Effector CD4-positive, alpha-beta T cell (primary cell): ENCODE measurements at regions not wholly inside any gene's neighbourhood (a gene's known extent, or its start where the extent isn't known, plus 50 kb on each side); places are given as distances from the start of the nearest gene placed in this dataset.

Experiments
- DNase-seq: peaks from one replicate; pipeline ENCODE4 v3.0.0-alpha.2; 2020

- DNase-seq = no peak
These were observed 1477.9 kb downstream of the TBC1D22A start for GRCh38 chr22:48240148-48240934.

DNA sequence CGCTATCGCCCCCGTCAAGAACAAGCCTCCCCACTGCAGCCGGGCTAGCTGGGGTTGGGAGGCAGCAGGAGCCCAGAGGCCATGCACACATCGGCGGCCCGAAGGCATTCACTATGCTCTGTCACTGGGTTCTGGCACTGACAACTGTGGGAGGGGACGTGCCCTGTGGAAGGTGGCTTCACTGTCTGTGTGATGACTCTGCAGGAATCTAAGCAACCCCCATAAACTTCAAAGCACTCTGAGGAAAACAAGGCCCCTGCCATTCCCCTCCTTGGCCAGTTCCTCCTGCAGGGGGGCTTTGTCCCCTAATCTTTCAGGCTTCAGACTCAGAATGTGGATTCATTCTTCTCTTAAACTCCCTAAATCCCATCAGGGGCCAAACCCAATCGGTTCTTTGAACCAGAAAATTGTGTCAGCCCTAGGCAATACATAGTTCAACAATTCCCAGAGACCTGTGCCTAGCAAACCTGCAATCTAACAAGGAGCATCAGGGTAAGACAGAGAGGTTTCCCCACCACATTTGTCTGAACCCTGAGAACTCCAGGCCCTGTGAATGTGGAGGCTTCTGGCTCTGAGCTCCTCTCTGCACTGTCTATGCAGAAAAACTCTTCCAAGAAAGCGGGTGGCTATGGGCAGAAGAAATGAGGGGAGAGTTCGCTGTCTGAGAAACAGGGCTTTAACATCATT is 1477.2 kb downstream of the TBC1D22A start:
- DNase-seq = no peak

- no peak for DNase-seq
These were observed 1476.5 kb downstream of the TBC1D22A start for GRCh38 chr22:48238966-48239365.

GRCh38 chr22:48238284-48238915 is 1476.0 kb downstream of the TBC1D22A start:
- DNase-seq = no peak

- no peak for DNase-seq
These were observed 1475.2 kb downstream of the TBC1D22A start for GRCh38 chr22:48237466-48238283.

DNA sequence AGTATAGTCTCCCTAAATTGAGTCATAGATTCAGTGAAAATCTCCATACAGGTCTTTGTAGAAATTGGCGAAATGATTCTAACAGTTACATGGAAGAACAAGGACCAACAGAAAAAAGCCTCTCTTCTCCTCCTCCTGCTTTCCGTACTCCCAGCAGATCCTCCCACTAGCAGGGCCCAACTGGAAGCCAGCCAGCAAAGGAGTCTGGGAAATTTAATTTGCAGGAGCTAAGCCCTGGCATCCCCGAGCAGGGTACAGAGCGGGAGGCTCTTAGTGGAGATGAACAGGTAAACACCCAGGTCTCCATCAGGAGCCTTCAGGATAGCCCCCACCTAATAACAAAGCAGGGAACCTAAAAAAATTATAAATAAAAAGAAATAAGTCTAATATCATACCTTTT is 1473.8 kb downstream of the TBC1D22A start:
- DNase-seq = no peak

DNA sequence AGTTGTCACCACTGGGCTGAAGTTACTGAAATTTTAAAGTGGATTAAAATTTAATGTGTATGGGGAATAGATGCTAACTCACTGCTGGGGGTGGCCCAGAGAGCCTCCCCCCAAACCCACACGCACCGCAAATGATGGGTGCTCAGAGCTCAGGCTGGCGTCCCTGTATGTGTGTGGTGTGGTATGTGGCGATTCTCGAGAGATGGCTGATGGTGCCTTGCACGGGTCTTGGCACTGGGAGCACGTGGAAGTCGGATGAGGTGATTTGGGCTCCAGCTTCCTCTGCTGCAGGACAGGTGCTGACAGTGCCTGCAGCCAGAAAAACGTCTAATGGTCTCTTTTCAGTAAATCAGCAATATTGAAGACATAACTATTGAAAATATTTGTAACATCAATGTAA is 1473.3 kb downstream of the TBC1D22A start:
- DNase-seq = no peak

DNA sequence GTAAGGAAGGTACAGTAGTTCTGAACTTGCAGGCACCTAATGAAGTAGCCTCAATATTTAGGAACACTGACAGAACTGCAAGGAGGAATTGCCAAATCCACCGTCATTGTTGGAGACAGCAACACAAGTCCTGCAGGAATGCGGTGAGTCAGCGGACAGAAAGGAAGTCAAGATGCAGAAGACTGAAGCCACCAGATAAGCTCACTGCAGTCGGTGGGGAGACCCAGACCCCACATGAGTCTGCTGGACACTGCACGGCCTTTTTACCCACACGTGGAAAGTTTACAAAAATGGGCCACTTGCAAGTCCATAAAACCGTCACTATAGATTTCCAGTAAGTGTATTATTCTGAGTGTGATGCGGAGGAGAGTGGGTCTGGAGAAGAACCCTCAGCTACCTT is 1471.6 kb downstream of the TBC1D22A start:
- no peak for DNase-seq

DNA sequence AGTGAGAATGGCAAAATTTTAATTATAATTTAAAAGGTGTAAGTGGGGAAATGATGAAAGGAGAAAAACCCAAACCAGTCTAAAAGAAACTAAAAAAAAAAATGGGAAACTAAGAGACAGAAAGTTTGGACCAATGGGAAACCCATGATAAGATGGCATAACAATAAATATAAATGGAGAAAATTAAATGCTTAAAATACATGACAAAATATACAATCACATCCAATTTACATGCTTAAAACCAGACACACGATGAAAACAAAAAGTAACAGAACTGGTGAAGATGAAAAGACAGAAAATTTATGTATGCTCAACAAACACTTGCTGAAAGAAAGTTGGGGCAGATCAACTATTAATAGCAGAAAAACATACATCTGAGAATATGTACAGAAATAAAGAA is 1471.1 kb downstream of the TBC1D22A start:
- no peak for DNase-seq

- no peak for DNase-seq
These were observed 1466.0 kb downstream of the TBC1D22A start for GRCh38 chr22:48228468-48228867.

DNA sequence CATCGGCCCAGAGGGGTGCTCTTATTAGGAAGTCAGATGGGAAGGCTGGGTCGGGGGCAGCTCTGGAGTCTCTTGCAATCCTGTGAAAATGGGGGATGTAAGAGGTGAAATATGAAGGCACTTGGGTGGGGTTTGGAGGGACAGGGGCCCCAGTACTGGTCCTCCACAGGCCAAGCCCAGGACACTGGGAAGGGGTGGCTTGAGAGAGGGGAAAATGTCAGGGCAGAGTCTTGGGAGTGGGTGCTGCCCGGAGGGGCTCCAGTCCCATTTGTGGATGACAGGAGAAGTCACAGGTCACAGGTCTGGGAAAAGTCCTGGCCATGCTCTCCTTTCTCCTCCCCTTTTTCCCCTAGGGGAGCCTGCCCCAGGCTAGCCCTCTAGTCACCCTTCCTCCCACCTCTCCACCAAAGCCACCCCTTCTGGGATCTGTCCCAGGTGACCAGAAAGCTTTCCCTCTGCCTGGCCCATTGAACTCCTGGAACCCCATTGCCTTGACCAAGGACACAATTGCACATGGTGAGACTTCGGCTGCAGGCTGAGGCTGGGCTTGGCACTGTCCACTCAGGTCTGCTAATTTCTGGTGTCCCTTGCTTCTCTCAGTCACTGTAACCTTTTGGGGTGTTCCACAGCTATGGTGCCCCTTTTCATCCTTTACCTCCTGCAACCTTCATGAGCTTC is 1465.0 kb downstream of the TBC1D22A start:
- DNase-seq = no peak

DNA sequence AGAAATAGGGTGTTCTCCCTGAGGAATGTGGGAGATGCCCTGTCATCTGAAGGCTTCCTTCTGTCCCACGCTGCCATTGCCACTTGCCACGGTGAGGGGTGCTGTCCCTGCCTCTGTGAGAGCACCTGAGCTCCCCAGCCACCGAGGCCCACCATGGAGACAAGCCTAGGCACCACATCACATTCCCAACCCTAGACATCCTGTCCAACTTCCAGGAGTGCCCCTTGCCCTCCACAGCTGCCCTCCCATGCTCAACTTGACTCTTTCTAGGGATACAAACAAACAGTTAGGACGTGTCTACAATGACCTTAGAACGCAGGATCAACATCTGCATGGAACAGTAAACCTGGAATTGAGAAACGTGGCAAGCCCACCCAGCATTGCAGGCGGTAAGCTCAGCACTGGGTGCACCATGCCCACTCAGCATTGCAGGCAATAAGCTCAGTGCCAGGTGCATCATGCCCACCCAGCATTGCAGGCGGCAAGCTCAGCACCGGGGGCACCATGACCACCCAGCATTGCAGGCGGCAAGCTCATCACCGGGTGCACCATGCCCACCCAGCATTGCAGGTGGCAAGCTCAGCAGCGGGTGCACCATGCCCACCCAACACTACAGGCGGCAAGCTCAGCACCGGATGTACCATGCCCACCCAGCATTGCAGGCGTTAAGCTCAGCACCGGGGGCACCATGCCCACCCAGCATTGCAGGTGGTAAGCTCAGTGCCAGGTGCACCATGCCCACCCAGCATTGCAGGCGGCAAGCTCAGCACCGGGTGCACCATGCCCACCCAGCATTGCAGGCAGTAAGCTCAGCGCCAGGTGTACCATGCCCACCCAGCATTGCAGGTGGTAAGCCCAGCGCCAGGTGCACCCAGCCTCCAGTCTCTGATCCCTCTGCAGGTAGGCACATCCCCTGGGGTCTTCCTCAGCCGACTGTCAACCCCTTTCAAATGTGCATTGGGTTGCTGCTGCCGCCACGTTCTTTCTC is 1463.9 kb downstream of the TBC1D22A start:
- no peak for DNase-seq

DNA sequence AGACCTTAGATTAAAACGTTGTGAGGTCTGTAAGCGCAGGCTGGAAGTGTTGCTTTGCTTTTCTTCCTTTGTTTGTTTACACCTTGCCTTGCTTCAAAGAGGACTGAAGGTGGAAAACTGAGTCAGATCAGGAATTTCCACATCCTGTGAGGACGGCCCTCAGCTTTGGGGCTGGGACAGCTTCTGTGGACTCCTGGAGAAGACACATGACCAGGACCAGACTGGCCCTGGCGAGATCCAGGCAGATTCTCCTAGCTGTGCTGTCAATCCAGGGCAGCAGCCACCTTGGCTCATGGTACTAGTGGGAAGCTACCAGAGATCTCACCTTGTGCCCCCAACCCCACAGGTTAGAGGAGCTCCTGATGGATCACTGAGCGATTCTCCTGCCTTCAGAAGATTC is 1461.9 kb downstream of the TBC1D22A start:
- DNase-seq = no peak

GRCh38 chr22:48223488-48224190 is 1461.2 kb downstream of the TBC1D22A start:
- DNase-seq = no peak

- no peak for DNase-seq
These were observed 1460.5 kb downstream of the TBC1D22A start for GRCh38 chr22:48222742-48223487.

DNA sequence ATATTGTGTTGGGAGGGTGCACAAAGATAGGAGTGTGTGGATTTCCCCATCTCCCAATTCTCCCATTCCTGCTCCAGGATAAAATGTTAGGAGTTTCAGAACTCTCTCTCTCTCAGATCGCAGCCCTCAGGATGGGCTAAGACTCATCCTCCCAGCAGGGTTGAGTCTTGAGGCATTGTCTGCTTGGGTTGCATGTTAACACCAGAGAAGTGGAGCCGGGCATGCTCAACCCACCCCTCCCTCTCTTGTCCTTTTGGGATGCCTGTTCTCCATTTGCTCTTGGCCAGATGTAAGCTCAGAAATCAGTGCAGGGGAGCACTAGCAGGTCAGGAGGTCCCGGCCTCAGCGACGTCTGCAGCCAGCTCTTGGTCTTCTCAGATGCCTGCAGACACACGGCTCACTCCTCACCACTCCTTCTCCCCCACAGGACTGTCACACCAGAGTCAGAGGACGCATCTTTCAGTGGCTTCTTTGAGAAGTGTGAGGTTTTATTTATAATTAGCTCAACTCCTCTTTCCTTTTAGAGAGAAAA is 1456.5 kb downstream of the TBC1D22A start:
- DNase-seq = no peak

DNA sequence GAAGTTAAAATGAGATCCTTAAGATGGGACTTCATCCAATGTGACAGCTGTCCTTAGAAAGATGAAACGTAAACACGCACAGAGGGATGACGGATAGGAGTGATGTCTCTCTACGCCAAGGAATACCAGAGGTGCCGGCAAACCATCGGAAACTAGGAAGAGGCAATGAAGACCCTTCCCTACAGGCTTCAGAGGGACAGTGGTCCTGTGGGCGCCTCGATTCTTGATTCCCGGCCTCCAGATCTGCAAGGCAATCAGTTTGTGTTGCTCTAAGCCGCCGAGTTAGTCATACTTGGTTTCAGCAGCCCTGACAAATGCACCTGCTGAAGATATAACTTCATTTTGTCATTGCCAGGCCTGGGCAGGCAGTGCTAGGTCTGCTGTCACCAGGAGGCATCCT is 1455.1 kb downstream of the TBC1D22A start:
- DNase-seq = no peak

GRCh38 chr22:48212727-48213126 is 1450.3 kb downstream of the TBC1D22A start:
- no peak for DNase-seq

DNA sequence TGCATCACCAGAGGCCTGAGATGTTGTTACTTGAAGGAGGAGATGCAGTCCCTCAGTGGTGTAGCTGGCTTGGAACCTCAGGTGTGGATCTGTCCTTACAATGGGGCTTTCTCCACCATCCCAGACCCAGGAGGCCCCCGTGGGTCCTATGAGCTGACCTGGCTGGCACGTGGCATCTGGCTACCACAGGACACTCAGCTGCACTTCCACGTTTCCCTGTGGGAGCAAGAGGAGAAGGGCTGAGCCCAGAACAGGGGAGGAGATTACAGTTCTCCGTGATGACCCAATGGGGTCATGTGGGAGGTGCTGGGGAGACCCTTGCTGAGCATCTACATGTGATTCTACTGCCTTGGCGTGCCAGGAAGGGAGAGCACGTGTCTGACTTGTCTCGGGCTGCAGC is 1448.4 kb downstream of the TBC1D22A start:
- no peak for DNase-seq

- no peak for DNase-seq
These were observed 1447.7 kb downstream of the TBC1D22A start for GRCh38 chr22:48210198-48210580.
